GM12892 (cell line): ENCODE measurements at regions not wholly inside any gene's neighbourhood (a gene's known extent, or its start where the extent isn't known, plus 50 kb on each side); places are given as distances from the start of the nearest gene placed in this dataset.

Experiments
- POLR2A ChIP-seq: IDR thresholded peaks from 2 replicates; pipeline ENCODE4 v1.6.1; 2011; ENCODE audit warnings: low read depth, low read length, control low read depth
- POLR2AphosphoS5 ChIP-seq: IDR thresholded peaks from 2 replicates; pipeline ENCODE4 v1.6.1; 2011; ENCODE audit warnings: low read depth, low read length, control low read depth

DNA sequence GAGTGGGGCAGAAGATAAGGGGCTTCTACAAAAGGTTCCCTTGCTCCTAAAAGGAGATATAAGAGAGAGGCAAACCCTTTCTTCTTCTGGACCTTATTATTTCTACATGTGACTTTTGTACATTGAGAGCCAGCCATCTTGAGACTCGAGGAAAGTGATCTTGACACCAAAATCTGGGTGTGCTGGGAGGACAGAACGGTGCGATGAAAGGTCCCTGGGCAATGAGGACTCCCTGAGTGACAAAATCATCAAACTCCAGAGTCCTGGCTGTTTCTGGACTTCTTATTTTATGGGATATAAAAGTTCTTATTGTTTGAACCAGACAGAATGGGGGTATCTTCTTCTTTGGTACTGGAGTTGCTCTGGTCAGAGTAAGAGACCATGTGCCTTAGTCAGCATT is 411.0 kb downstream of the ZNF536 start:
- TF ChIP-seq POLR2A: no peak
- TF ChIP-seq POLR2AphosphoS5: no peak
